ENCODE measurements at regions not wholly inside any gene's neighbourhood (a gene's known extent, or its start where the extent isn't known, plus 50 kb on each side); places are given as distances from the start of the nearest gene placed in this dataset.

DNA sequence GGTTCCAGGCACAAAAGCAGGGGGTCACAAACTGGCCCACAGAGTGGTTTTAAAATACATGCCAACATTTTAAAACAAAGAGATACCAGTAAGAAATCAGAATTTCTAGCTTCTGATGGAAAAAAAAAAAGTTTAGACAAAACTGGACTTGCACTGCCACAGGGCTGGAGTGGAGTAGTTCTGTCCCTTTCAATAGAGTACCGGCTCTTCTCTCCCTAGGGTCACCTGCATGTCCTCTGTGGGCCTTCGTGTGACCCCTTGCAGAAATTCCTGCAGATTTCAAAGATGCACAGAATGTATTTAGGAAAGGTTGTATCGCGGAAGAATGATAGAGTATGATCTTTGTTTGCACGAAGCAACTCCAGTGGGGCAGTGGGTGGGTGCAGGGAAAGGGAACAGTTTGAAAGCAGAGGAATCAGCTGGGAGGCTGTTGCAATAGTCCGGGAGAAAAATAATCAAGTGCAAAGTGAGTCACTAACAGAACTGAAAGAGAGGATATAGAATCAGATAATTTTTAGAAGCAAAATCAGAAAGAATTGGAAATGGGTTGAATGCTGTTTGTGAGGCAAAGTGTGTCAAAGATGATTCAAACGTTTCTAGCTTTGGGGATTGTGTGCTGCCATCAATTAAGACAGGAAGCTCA, 97.3 kb upstream of the STXBP5 start:
- peaks cover 58 to 63% (median 59%) of the 10 kb centered on the region in 3 donors for H3K4me1 Mint-ChIP-seq

DNA sequence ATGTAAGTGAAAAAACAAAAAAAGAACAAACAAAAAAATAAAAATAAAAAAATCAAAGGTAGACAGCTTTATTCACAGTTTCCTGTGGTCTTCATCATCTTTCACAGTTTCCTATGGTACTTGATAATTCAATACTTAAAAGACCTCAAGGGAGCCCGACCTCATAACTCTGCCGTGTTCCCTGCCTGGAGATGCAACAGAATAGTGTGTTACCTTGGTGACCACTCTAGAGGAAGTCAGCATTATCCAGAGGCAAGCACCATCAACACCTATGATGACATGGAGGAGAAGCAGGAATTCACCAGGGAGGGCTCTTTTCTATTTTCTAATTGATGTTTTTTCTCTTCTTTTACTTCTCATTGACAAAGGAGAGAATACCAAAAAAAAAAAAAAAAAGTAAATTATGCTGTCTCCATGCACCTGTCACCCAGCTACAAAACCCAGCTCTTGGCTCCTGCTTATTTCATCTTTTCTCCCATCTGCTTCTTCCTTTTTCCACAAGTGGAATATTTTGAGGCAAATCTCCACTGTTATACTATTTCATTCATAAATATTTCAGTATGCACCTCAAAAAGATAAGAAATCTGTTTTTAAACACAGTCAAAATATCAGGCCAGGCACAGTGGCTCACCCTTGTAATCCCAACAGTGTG, 95.8 kb upstream of the STXBP5 start:
- Mint-ChIP-seq H3K36me3 (no peaks in the 10 kb centered on the region), H3K4me3 (peak overlapping the region in 1 of 3 donors; percentile 37), H3K4me1 (peaks cover 54 to 60% (median 59%) of the 10 kb centered on the region in 3 donors), H3K27ac (peak overlapping the region; percentile 43 to 82), H3K9me3 (no peaks in the 10 kb centered on the region), H3K27me3 (no peaks in the 10 kb centered on the region)
- H3K27me3 ChIP-seq (replicated peaks in 1 of 2; ENCODE audit: control insufficient read depth in 2 of 2, extremely low read depth in 1 of 2, insufficient read depth in 2 of 2, low read length in 1 of 2): no peaks in the 10 kb centered on the region
- POLR2A ChIA-PET: interaction anchor here in 1 of 2 donors (0.7 kb wide), 1 partner anchor 116 kb away, joined by 6 read pairs; no protein-coding TSS in a partner anchor
- ATAC-seq (replicated peaks in 1 of 4) (no peak), DNase-seq (no peak)
- WGBS (ENCODE audit: insufficient coverage): no CpG with 5 or more reads among the region's 2 CpGs
- H3K4me3 ChIP-seq (ENCODE audit: control insufficient read depth in 1 of 2, extremely low read depth in 1 of 2, low read length in 1 of 2): no peak overlapping the region
- H3K9me3 ChIP-seq: no peaks in the 10 kb centered on the region
- H3K4me1 ChIP-seq (ENCODE audit: control insufficient read depth in 1 of 2, extremely low read depth in 1 of 2, insufficient read depth in 2 of 2, low read length in 2 of 2): peaks cover 18 to 50% of the 10 kb centered on the region in 2 experiments
- H3K36me3 ChIP-seq (ENCODE audit: control insufficient read depth in 2 of 2, extremely low read depth in 1 of 2, insufficient read depth in 1 of 2, low read length in 1 of 2): no peaks in the 10 kb centered on the region
- CTCF ChIA-PET: interaction anchor here in 1 of 2 donors (0.6 kb wide), 1 partner anchor 111 kb away, joined by 4 read pairs; no protein-coding TSS in a partner anchor
- no peak overlapping the region for H3K27ac ChIP-seq (ENCODE audit: low read length)

More for the DNA sequence above, 97.3 kb upstream of the STXBP5 start:
- H3K9me3 Mint-ChIP-seq: peaks cover 0 to 1% (median 0%) of the 10 kb centered on the region in 3 donors
- no peaks in the 10 kb centered on the region for H3K36me3 ChIP-seq (ENCODE audit: control insufficient read depth in 2 of 2, extremely low read depth in 1 of 2, insufficient read depth in 1 of 2, low read length in 1 of 2)
- H3K4me3 ChIP-seq (ENCODE audit: control insufficient read depth in 1 of 2, extremely low read depth in 1 of 2, low read length in 1 of 2): no peak overlapping the region
- no peaks in the 10 kb centered on the region for H3K36me3 Mint-ChIP-seq
- no peak overlapping the region for H3K27ac ChIP-seq (ENCODE audit: low read length)
- ATAC-seq (replicated peaks in 1 of 4) (no peak), DNase-seq (no peak)
- ChIA-PET CTCF (no interaction called here), POLR2A (interaction anchor here in 1 of 2 donors (0.7 kb wide), 1 partner anchor 16 kb away, joined by 4 read pairs; no protein-coding TSS in a partner anchor)
- H3K4me3 Mint-ChIP-seq: peak overlapping the region in 1 of 3 donors; percentile 41
- H3K27ac Mint-ChIP-seq: peak overlapping the region in 1 of 2 donors; percentile 60
- H3K9me3 ChIP-seq: no peaks in the 10 kb centered on the region
- peaks cover 22 to 51% of the 10 kb centered on the region in 2 experiments for H3K4me1 ChIP-seq (ENCODE audit: control insufficient read depth in 1 of 2, extremely low read depth in 1 of 2, insufficient read depth in 2 of 2, low read length in 2 of 2)
- no peaks in the 10 kb centered on the region for H3K27me3 ChIP-seq (replicated peaks in 1 of 2; ENCODE audit: control insufficient read depth in 2 of 2, extremely low read depth in 1 of 2, insufficient read depth in 2 of 2, low read length in 1 of 2)
- 76% methylated on average over 7 of the region's 7 CpGs for WGBS (ENCODE audit: insufficient coverage)
- no peaks in the 10 kb centered on the region for H3K27me3 Mint-ChIP-seq

DNA sequence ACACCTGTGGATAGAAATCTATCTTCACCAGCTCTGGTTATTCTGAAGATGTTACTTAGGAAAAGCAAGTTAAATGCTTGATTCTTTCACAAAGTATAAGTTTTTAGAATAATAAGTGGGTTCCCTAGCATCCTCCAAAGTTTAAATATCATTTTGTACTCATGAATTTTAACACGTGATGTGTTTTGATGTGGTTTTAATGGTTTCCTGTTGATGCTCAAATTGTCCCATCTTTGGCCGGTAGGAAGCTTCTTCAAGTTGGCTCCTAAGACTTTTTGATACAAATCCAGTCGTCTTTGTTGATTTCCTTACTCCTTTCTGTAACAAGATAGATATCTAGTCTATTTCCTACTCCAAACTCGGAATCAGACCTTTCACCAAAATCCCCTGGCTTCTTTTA, 94.5 kb upstream of the STXBP5 start:
- no peaks in the 10 kb centered on the region for H3K36me3 Mint-ChIP-seq
- Histone ChIP-seq H3K4me1 (ENCODE audit: control insufficient read depth in 1 of 2, extremely low read depth in 1 of 2, insufficient read depth in 2 of 2, low read length in 2 of 2) (peaks cover 18 to 37% of the 10 kb centered on the region in 2 experiments), H3K9me3 (no peaks in the 10 kb centered on the region), H3K27me3 (replicated peaks in 1 of 2; ENCODE audit: control insufficient read depth in 2 of 2, extremely low read depth in 1 of 2, insufficient read depth in 2 of 2, low read length in 1 of 2) (no peaks in the 10 kb centered on the region), H3K4me3 (ENCODE audit: control insufficient read depth in 1 of 2, extremely low read depth in 1 of 2, low read length in 1 of 2) (no peak overlapping the region), H3K36me3 (ENCODE audit: control insufficient read depth in 2 of 2, extremely low read depth in 1 of 2, insufficient read depth in 1 of 2, low read length in 1 of 2) (no peaks in the 10 kb centered on the region), H3K27ac (ENCODE audit: low read length) (no peak overlapping the region)
- no peaks in the 10 kb centered on the region for H3K9me3 Mint-ChIP-seq
- DNase-seq: peak in 3 of 35 experiments; percentile 3 to 61 (median 5)
- POLR2A ChIA-PET: interaction anchor here in 1 of 2 donors (0.6 kb wide), 1 partner anchor 9 kb away, joined by 3 read pairs; no protein-coding TSS in a partner anchor
- peak in 3 of 4 experiments; percentile 67 to 81 (median 74) for ATAC-seq (replicated peaks in 1 of 4)
- WGBS (ENCODE audit: insufficient coverage): no CpG with 5 or more reads among the region's 4 CpGs
- peak overlapping the region; percentile 47 to 58 (median 50) for H3K4me3 Mint-ChIP-seq
- H3K27ac Mint-ChIP-seq: peak overlapping the region; percentile 82 to 84
- CTCF ChIA-PET: interaction anchor here in 1 of 2 donors (0.6 kb wide), 1 partner anchor 166 kb away, joined by 8 read pairs; no protein-coding TSS in a partner anchor
- H3K27me3 Mint-ChIP-seq: no peaks in the 10 kb centered on the region
- H3K4me1 Mint-ChIP-seq: peaks cover 43 to 50% (median 46%) of the 10 kb centered on the region in 3 donors

DNA sequence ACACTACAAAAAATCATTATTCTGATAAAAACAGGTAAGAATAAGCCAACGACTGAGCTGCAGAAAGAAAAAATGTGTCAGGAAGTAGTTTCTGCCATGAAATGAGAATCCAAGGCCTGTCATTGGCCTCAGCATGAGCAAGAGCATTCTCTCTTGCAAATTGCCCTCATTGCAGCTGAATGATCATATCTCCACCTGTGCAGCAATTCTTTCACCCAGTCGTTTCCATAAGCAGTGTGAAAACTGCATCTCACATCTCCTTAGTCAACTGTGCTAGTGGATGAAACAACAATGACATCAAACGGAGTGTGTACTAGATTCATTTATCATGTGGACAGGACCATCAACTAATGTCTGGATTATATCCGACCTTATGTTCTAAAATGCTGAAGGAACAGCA, 88.2 kb upstream of the STXBP5 start:
- H3K36me3 Mint-ChIP-seq: peaks cover 2% of the 10 kb centered on the region
- H3K27me3 Mint-ChIP-seq: peaks cover 0 to 4% of the 10 kb centered on the region in 2 donors

DNA sequence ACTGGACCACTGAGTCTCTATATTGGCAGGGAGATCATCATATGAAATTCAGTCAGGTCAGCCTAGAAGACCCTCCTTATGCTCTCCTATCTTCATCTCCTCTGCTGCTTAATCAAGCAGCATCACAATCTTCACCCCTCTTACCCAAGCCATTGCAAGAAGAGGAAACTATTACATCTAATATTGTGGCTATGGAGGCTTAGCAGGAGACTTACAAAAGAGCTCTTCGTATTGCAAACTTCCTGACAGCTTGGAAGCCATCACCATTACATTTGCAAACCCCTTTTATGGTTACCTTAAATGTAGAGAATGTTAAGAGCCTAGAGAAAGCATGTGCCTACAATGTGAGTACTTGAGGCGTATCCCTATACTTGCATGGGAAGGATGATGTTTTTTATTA, 87.2 kb upstream of the STXBP5 start:
- ChIA-PET POLR2A (no interaction called here), CTCF (no interaction called here)
- no peak overlapping the region for H3K4me3 ChIP-seq (ENCODE audit: control insufficient read depth in 1 of 2, extremely low read depth in 1 of 2, low read length in 1 of 2)
- peaks cover 5% of the 10 kb centered on the region for H3K9me3 ChIP-seq
- ATAC-seq (replicated peaks in 1 of 4) (no peak), DNase-seq (no peak)
- no peak overlapping the region for H3K27ac ChIP-seq (ENCODE audit: low read length)
- peaks cover 0 to 4% of the 10 kb centered on the region in 2 donors for H3K27me3 Mint-ChIP-seq
- H3K36me3 Mint-ChIP-seq: peaks cover 2% of the 10 kb centered on the region
- no CpG with 5 or more reads among the region's 2 CpGs for WGBS (ENCODE audit: insufficient coverage)
- peaks cover 0 to 4% (median 0%) of the 10 kb centered on the region in 3 donors for H3K4me1 Mint-ChIP-seq
- H3K36me3 ChIP-seq (ENCODE audit: control insufficient read depth in 2 of 2, extremely low read depth in 1 of 2, insufficient read depth in 1 of 2, low read length in 1 of 2): no peaks in the 10 kb centered on the region
- peaks cover 4 to 18% (median 11%) of the 10 kb centered on the region in 3 donors for H3K9me3 Mint-ChIP-seq
- no peaks in the 10 kb centered on the region for H3K4me1 ChIP-seq (ENCODE audit: control insufficient read depth in 1 of 2, extremely low read depth in 1 of 2, insufficient read depth in 2 of 2, low read length in 2 of 2)
- no peak overlapping the region for H3K4me3 Mint-ChIP-seq
- H3K27ac Mint-ChIP-seq: no peak overlapping the region
- H3K27me3 ChIP-seq (replicated peaks in 1 of 2; ENCODE audit: control insufficient read depth in 2 of 2, extremely low read depth in 1 of 2, insufficient read depth in 2 of 2, low read length in 1 of 2): no peaks in the 10 kb centered on the region

More for the DNA sequence above, 88.2 kb upstream of the STXBP5 start:
- H3K9me3 ChIP-seq: peaks cover 5% of the 10 kb centered on the region
- WGBS (ENCODE audit: insufficient coverage): 89% methylated on average over 3 of the region's 4 CpGs
- H3K4me3 Mint-ChIP-seq: no peak overlapping the region
- no peaks in the 10 kb centered on the region for H3K27me3 ChIP-seq (replicated peaks in 1 of 2; ENCODE audit: control insufficient read depth in 2 of 2, extremely low read depth in 1 of 2, insufficient read depth in 2 of 2, low read length in 1 of 2)
- no peak overlapping the region for H3K27ac ChIP-seq (ENCODE audit: low read length)
- no peak overlapping the region for H3K4me3 ChIP-seq (ENCODE audit: control insufficient read depth in 1 of 2, extremely low read depth in 1 of 2, low read length in 1 of 2)
- POLR2A ChIA-PET: no interaction called here
- ATAC-seq (replicated peaks in 1 of 4) (no peak), DNase-seq (no peak)
- H3K36me3 ChIP-seq (ENCODE audit: control insufficient read depth in 2 of 2, extremely low read depth in 1 of 2, insufficient read depth in 1 of 2, low read length in 1 of 2): no peaks in the 10 kb centered on the region
- no peaks in the 10 kb centered on the region for H3K4me1 ChIP-seq (ENCODE audit: control insufficient read depth in 1 of 2, extremely low read depth in 1 of 2, insufficient read depth in 2 of 2, low read length in 2 of 2)
- peaks cover 4 to 18% (median 11%) of the 10 kb centered on the region in 3 donors for H3K9me3 Mint-ChIP-seq
- CTCF ChIA-PET: interaction anchor here in 1 of 2 donors (0.7 kb wide), 1 partner anchor 9 kb away, joined by 3 read pairs; no protein-coding TSS in a partner anchor
- no peak overlapping the region for H3K27ac Mint-ChIP-seq
- peaks cover 7 to 12% (median 8%) of the 10 kb centered on the region in 3 donors for H3K4me1 Mint-ChIP-seq

DNA sequence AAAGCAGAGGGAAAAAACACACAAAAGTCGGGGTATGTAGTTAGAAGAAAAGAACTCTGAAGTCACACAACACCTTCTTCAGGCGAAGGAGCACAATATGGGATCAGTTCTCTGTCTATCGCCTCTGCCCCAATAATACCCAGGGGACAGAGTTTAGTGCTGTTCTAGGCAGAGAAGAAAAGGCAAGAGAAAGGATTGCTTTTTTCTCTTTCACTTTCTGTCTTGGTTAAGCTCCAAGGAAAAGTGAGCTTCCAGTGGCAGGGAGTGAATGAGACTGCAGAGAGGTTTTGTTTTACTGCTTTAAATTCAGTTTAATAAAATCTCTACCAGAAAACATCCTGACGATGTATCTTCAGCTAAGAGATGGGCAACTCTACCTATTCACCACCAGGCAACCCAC, 86.6 kb upstream of the STXBP5 start:
- 100% methylated on average over 1 of the region's 4 CpGs for WGBS (ENCODE audit: insufficient coverage)
- POLR2A ChIA-PET: no interaction called here

More for the DNA sequence above, 86.6 kb upstream of the STXBP5 start:
- Histone ChIP-seq H3K27ac (ENCODE audit: low read length) (no peak overlapping the region), H3K27me3 (replicated peaks in 1 of 2; ENCODE audit: control insufficient read depth in 2 of 2, extremely low read depth in 1 of 2, insufficient read depth in 2 of 2, low read length in 1 of 2) (no peaks in the 10 kb centered on the region), H3K36me3 (ENCODE audit: control insufficient read depth in 2 of 2, extremely low read depth in 1 of 2, insufficient read depth in 1 of 2, low read length in 1 of 2) (no peaks in the 10 kb centered on the region), H3K9me3 (peaks cover 5% of the 10 kb centered on the region), H3K4me3 (ENCODE audit: control insufficient read depth in 1 of 2, extremely low read depth in 1 of 2, low read length in 1 of 2) (no peak overlapping the region), H3K4me1 (ENCODE audit: control insufficient read depth in 1 of 2, extremely low read depth in 1 of 2, insufficient read depth in 2 of 2, low read length in 2 of 2) (no peaks in the 10 kb centered on the region)
- Mint-ChIP-seq H3K36me3 (peaks cover 2% of the 10 kb centered on the region), H3K4me1 (peaks cover 0 to 4% (median 0%) of the 10 kb centered on the region in 3 donors), H3K4me3 (no peak overlapping the region), H3K27me3 (peaks cover 0 to 4% of the 10 kb centered on the region in 2 donors), H3K27ac (no peak overlapping the region), H3K9me3 (peaks cover 4 to 18% (median 11%) of the 10 kb centered on the region in 3 donors)
- DNase-seq (no peak), ATAC-seq (replicated peaks in 1 of 4) (no peak)
- CTCF ChIA-PET: no interaction called here
